WTC11 (cell line): ENCODE measurements at regions not wholly inside any gene's neighbourhood (a gene's known extent, or its start where the extent isn't known, plus 50 kb on each side); places are given as distances from the start of the nearest gene placed in this dataset.

ENCODE experiments used
- ATAC-seq: fragments of 200-7000 bp; cut with Tn5 transposase; 2 replicates; pipeline ENCODE4 v1.10.0; 2021; ENCODE audit warnings: mild to moderate bottlenecking, moderate library complexity
- CTCF ChIA-PET: fragments of 300-600 bp; sonication (Branson Sonifier 250); formaldehyde crosslinking; loops from one replicate; lab custom pipeline; 2021; ENCODE audit warnings: antibody characterized with exemption; lab: Charles Lee
- POLR2A ChIA-PET: fragments of 350-600 bp; sonication (Branson Sonifier 250); formaldehyde crosslinking; loops from one replicate; lab custom pipeline; 2021; ENCODE audit warnings: antibody characterized with exemption; lab: Charles Lee
- DNase-seq: peaks from one replicate; pipeline ENCODE4 v3.0.0; 2021; ENCODE audit warnings: low spot score
- H3K27ac Mint-ChIP-seq: 2 replicates; pipeline ENCODE4 v1.8.0; 2021; ENCODE audit warnings: mixed read lengths
- H3K27me3 Mint-ChIP-seq: 2 replicates; pipeline ENCODE4 v1.8.0; 2021; ENCODE audit warnings: low read depth, mild to moderate bottlenecking, moderate library complexity, mixed read lengths
- H3K36me3 Mint-ChIP-seq: 2 replicates; pipeline ENCODE4 v1.8.0; 2021; ENCODE audit warnings: mixed read lengths
- H3K4me1 Mint-ChIP-seq: 2 replicates; pipeline ENCODE4 v1.8.0; 2022; ENCODE audit warnings: mixed read lengths
- H3K4me3 Mint-ChIP-seq: 2 replicates; pipeline ENCODE4 v1.8.0; 2021; ENCODE audit warnings: mild to moderate bottlenecking, moderate library complexity, mixed read lengths
- H3K9me3 Mint-ChIP-seq: 2 replicates; pipeline ENCODE4 v1.8.0; 2021; ENCODE audit warnings: mixed read lengths
- ATF1 ChIP-seq: sonication (generic); formaldehyde crosslinking; IDR thresholded peaks from 2 replicates; pipeline ENCODE4 v1.8.1; 2023; ENCODE audit warnings: mild to moderate bottlenecking, moderate library complexity, missing genetic modification reagents
- CREB1 ChIP-seq: sonication (generic); formaldehyde crosslinking; IDR thresholded peaks from 2 replicates; pipeline ENCODE4 v1.8.0; 2023; ENCODE audit warnings: mild to moderate bottlenecking, missing genetic modification reagents
- ELF4 ChIP-seq: sonication (generic); formaldehyde crosslinking; IDR thresholded peaks from 2 replicates; pipeline ENCODE4 v1.8.1; 2022; ENCODE audit warnings: low read depth, mild to moderate bottlenecking, moderate library complexity, missing genetic modification reagents
- FOXJ3 ChIP-seq: sonication (generic); formaldehyde crosslinking; IDR thresholded peaks from 2 replicates; pipeline ENCODE4 v1.9.0; 2021; ENCODE audit warnings: missing genetic modification reagents, mild to moderate bottlenecking, borderline replicate concordance
- GRHL2 ChIP-seq: fragments of 250-450 bp; sonication (Bioruptor Pico); IDR thresholded peaks from 2 replicates; pipeline ENCODE4 v1.8.0; 2022; ENCODE audit warnings: mild to moderate bottlenecking, moderate library complexity; ENCODE audit not compliant: insufficient replicate concordance, severe bottlenecking
- JAZF1 ChIP-seq: fragments of 250-450 bp; sonication (Bioruptor Pico); IDR thresholded peaks from 2 replicates; pipeline ENCODE4 v1.9.0; 2021; ENCODE audit warnings: moderate library complexity, mild to moderate bottlenecking, inconsistent platforms
- NFATC4 ChIP-seq: fragments of 250-450 bp; sonication (Bioruptor Pico); IDR thresholded peaks from 2 replicates; pipeline ENCODE4 v1.9.0; 2021; ENCODE audit warnings: mild to moderate bottlenecking
- NR2C2 ChIP-seq: sonication (generic); formaldehyde crosslinking; IDR thresholded peaks from 2 replicates; pipeline ENCODE4 v1.8.0; 2022; ENCODE audit warnings: mild to moderate bottlenecking, missing genetic modification reagents
- RELA ChIP-seq: sonication (generic); formaldehyde crosslinking; IDR thresholded peaks from 2 replicates; pipeline ENCODE4 v1.8.1; 2022; ENCODE audit warnings: missing genetic modification reagents, mild to moderate bottlenecking, borderline replicate concordance
- SOX15 ChIP-seq: fragments of 250-450 bp; sonication (Bioruptor Pico); IDR thresholded peaks from 2 replicates; pipeline ENCODE4 v1.9.0; 2021; ENCODE audit warnings: mild to moderate bottlenecking
- TCF7 ChIP-seq: sonication (generic); formaldehyde crosslinking; IDR thresholded peaks from 2 replicates; pipeline ENCODE4 v1.8.0; 2022; ENCODE audit warnings: mild to moderate bottlenecking, low read depth, missing genetic modification reagents, moderate library complexity
- TEAD4 ChIP-seq: sonication (generic); formaldehyde crosslinking; IDR thresholded peaks from 2 replicates; pipeline ENCODE4 v1.8.0; 2022; ENCODE audit warnings: mild to moderate bottlenecking, missing genetic modification reagents
- TF ChIP-seq, protein P1 (sequence below): sonication (generic); formaldehyde crosslinking; IDR thresholded peaks from 2 replicates; pipeline ENCODE4 v1.8.1; 2023; ENCODE audit warnings: mild to moderate bottlenecking, missing genetic modification reagents, moderate library complexity
- TF ChIP-seq, protein P2 (sequence below): sonication (generic); formaldehyde crosslinking; IDR thresholded peaks from 2 replicates; pipeline ENCODE4 v1.8.0; 2022; ENCODE audit warnings: mild to moderate bottlenecking, missing genetic modification reagents
- TF ChIP-seq, protein P3 (sequence below): sonication (generic); formaldehyde crosslinking; IDR thresholded peaks from 2 replicates; pipeline ENCODE4 v1.8.1; 2022; ENCODE audit warnings: mild to moderate bottlenecking, moderate library complexity, missing genetic modification reagents
- TF ChIP-seq, protein P4 (sequence below): sonication (generic); formaldehyde crosslinking; IDR thresholded peaks from 2 replicates; pipeline ENCODE4 v1.8.1; 2023; ENCODE audit warnings: mild to moderate bottlenecking, moderate library complexity, missing genetic modification reagents
- TF ChIP-seq, protein P5 (sequence below): fragments of 200-600 bp; IDR thresholded peaks from 2 replicates; pipeline ENCODE4 v1.8.0; 2022; ENCODE audit warnings: antibody characterized with exemption
- TF ChIP-seq, protein P6 (sequence below): sonication (generic); formaldehyde crosslinking; IDR thresholded peaks from 2 replicates; pipeline ENCODE4 v1.8.1; 2023; ENCODE audit warnings: mild to moderate bottlenecking, missing genetic modification reagents
- TF ChIP-seq, protein P7 (sequence below): fragments of 250-450 bp; sonication (Bioruptor Pico); IDR thresholded peaks from 2 replicates; pipeline ENCODE4 v1.8.0; 2021; ENCODE audit warnings: mild to moderate bottlenecking
- TF ChIP-seq, protein P8 (sequence below): sonication (generic); formaldehyde crosslinking; conservative IDR thresholded peaks from 2 replicates; pipeline ENCODE4 v1.8.1; 2023; ENCODE audit warnings: mild to moderate bottlenecking, low read depth, missing genetic modification reagents, moderate library complexity

DNA sequence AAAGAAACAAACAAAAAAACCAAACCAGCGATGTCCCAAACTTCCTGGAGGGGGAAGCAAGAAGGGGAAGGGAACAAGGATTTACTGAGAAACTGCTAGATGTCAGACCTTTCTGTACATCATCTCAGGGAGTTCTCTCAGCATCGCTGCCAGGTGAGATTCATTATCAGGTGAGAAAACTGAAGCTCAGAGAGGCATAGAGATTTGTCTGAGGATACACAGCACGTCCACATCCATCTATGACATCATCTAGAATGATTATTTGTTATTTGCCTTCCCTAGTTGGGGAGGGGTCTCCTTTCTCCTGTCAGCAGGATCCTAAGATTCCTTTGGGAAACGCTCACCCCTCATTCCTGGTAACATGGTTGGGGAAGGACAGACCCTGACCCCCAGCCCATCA lies 57.1 kb upstream of the LINGO1 start (continued):
- TF ChIP-seq, protein P1, sequence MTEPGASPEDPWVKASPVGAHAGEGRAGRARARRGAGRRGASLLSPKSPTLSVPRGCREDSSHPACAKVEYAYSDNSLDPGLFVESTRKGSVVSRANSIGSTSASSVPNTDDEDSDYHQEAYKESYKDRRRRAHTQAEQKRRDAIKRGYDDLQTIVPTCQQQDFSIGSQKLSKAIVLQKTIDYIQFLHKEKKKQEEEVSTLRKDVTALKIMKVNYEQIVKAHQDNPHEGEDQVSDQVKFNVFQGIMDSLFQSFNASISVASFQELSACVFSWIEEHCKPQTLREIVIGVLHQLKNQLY (CRISPR knock-in tag), result no peak
- TF ChIP-seq CREB1, result no peak
- TF ChIP-seq GRHL2 (CRISPR knock-in tag), result no peak
- TF ChIP-seq, protein P2, sequence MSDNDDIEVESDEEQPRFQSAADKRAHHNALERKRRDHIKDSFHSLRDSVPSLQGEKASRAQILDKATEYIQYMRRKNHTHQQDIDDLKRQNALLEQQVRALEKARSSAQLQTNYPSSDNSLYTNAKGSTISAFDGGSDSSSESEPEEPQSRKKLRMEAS, result no peak

DNA sequence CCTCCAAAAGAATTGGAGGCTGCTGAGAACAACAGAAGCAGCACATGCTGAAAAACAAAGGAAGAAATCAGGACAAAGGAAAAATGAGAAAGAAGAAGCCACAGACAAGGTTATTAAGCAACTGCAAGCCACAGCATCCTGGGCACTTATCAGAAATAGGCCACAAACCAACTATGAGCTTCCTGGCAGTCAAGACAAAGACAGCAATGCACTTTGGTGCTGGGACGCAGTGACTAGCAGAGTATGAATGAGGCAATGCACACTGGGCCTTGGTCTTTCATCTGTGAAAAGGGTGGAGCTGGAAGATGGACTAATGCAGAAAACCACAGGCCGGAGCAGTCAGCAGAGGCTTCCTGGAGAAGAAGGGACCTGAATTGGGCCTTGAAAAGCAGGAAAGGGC lies 56.0 kb upstream of the LINGO1 start:
- CTCF ChIA-PET, result no interaction called here
- Mint-ChIP-seq H3K4me3 (no peak overlapping the region), H3K27me3 (no peaks in the 10 kb centered on the region), H3K9me3 (no peaks in the 10 kb centered on the region), H3K27ac (no peak overlapping the region), H3K4me1 (peaks cover 2% of the 10 kb centered on the region; the same call in 1 of the 2 replicates), H3K36me3 (no peaks in the 10 kb centered on the region)
- DNase-seq, result no peak
- TF ChIP-seq TCF7 (CRISPR knock-in tag) (no peak), JAZF1 (CRISPR knock-in tag) (no peak), NR2C2 (CRISPR knock-in tag) (no peak)
- TF ChIP-seq, protein P3, sequence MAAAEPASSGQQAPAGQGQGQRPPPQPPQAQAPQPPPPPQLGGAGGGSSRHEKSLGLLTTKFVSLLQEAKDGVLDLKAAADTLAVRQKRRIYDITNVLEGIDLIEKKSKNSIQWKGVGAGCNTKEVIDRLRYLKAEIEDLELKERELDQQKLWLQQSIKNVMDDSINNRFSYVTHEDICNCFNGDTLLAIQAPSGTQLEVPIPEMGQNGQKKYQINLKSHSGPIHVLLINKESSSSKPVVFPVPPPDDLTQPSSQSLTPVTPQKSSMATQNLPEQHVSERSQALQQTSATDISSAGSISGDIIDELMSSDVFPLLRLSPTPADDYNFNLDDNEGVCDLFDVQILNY (CRISPR knock-in tag), result no peak
- TF ChIP-seq, protein P4, sequence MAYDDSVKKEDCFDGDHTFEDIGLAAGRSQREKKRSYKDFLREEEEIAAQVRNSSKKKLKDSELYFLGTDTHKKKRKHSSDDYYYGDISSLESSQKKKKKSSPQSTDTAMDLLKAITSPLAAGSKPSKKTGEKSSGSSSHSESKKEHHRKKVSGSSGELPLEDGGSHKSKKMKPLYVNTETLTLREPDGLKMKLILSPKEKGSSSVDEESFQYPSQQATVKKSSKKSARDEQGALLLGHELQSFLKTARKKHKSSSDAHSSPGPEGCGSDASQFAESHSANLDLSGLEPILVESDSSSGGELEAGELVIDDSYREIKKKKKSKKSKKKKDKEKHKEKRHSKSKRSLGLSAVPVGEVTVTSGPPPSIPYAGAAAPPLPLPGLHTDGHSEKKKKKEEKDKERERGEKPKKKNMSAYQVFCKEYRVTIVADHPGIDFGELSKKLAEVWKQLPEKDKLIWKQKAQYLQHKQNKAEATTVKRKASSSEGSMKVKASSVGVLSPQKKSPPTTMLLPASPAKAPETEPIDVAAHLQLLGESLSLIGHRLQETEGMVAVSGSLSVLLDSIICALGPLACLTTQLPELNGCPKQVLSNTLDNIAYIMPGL, result no peak
- TF ChIP-seq, protein P5, sequence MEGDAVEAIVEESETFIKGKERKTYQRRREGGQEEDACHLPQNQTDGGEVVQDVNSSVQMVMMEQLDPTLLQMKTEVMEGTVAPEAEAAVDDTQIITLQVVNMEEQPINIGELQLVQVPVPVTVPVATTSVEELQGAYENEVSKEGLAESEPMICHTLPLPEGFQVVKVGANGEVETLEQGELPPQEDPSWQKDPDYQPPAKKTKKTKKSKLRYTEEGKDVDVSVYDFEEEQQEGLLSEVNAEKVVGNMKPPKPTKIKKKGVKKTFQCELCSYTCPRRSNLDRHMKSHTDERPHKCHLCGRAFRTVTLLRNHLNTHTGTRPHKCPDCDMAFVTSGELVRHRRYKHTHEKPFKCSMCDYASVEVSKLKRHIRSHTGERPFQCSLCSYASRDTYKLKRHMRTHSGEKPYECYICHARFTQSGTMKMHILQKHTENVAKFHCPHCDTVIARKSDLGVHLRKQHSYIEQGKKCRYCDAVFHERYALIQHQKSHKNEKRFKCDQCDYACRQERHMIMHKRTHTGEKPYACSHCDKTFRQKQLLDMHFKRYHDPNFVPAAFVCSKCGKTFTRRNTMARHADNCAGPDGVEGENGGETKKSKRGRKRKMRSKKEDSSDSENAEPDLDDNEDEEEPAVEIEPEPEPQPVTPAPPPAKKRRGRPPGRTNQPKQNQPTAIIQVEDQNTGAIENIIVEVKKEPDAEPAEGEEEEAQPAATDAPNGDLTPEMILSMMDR, result no peak
- TF ChIP-seq, protein P6, sequence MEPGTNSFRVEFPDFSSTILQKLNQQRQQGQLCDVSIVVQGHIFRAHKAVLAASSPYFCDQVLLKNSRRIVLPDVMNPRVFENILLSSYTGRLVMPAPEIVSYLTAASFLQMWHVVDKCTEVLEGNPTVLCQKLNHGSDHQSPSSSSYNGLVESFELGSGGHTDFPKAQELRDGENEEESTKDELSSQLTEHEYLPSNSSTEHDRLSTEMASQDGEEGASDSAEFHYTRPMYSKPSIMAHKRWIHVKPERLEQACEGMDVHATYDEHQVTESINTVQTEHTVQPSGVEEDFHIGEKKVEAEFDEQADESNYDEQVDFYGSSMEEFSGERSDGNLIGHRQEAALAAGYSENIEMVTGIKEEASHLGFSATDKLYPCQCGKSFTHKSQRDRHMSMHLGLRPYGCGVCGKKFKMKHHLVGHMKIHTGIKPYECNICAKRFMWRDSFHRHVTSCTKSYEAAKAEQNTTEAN (CRISPR knock-in tag), result no peak
- no peak for ATAC-seq
- POLR2A ChIA-PET, result no interaction called here

DNA sequence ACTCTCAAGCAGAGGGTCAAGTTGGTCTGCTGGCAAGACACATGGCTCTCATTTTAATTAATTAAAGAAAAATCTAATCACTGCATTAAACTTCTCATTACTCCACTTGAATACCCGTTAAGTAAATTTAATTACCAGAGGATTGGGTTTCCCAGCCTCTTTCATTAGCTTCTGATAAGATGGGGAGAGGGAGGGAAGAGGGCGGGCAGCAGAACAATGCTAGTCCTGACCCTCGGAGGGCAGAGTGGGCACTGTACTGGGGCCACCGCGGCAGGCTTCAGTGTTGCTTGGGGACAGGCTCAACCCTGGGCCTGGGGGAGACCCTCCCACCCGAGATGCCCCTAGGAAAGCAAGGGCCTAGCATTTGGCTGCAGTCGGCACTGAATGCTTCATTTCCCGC lies 55.6 kb upstream of the LINGO1 start:
- no peaks in the 10 kb centered on the region for H3K36me3 Mint-ChIP-seq
- no peak overlapping the region for H3K27ac Mint-ChIP-seq
- H3K9me3 Mint-ChIP-seq, result no peaks in the 10 kb centered on the region
- ATAC-seq, result no peak
- no peak overlapping the region for H3K4me3 Mint-ChIP-seq
- POLR2A ChIA-PET, result no interaction called here
- peaks cover 2% of the 10 kb centered on the region; the same call in 1 of the 2 replicates for H3K4me1 Mint-ChIP-seq
- H3K27me3 Mint-ChIP-seq, result no peaks in the 10 kb centered on the region
- CTCF ChIA-PET, result no interaction called here
- DNase-seq, result no peak
- TF ChIP-seq SOX15 (CRISPR knock-in tag) (no peak), NFATC4 (CRISPR knock-in tag) (no peak), FOXJ3 (no peak), TEAD4 (CRISPR knock-in tag) (no peak), RELA (no peak), ELF4 (CRISPR knock-in tag) (no peak), ATF1 (no peak)
- TF ChIP-seq, protein P2, result no peak
- TF ChIP-seq, protein P7, sequence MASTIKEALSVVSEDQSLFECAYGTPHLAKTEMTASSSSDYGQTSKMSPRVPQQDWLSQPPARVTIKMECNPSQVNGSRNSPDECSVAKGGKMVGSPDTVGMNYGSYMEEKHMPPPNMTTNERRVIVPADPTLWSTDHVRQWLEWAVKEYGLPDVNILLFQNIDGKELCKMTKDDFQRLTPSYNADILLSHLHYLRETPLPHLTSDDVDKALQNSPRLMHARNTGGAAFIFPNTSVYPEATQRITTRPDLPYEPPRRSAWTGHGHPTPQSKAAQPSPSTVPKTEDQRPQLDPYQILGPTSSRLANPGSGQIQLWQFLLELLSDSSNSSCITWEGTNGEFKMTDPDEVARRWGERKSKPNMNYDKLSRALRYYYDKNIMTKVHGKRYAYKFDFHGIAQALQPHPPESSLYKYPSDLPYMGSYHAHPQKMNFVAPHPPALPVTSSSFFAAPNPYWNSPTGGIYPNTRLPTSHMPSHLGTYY (CRISPR knock-in tag), result no peak
- TF ChIP-seq, protein P8, sequence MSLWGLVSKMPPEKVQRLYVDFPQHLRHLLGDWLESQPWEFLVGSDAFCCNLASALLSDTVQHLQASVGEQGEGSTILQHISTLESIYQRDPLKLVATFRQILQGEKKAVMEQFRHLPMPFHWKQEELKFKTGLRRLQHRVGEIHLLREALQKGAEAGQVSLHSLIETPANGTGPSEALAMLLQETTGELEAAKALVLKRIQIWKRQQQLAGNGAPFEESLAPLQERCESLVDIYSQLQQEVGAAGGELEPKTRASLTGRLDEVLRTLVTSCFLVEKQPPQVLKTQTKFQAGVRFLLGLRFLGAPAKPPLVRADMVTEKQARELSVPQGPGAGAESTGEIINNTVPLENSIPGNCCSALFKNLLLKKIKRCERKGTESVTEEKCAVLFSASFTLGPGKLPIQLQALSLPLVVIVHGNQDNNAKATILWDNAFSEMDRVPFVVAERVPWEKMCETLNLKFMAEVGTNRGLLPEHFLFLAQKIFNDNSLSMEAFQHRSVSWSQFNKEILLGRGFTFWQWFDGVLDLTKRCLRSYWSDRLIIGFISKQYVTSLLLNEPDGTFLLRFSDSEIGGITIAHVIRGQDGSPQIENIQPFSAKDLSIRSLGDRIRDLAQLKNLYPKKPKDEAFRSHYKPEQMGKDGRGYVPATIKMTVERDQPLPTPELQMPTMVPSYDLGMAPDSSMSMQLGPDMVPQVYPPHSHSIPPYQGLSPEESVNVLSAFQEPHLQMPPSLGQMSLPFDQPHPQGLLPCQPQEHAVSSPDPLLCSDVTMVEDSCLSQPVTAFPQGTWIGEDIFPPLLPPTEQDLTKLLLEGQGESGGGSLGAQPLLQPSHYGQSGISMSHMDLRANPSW (CRISPR knock-in tag), result no peak
